ENCODE measurements at regions not wholly inside any gene's neighbourhood (a gene's known extent, or its start where the extent isn't known, plus 50 kb on each side); places are given as distances from the start of the nearest gene placed in this dataset.

GRCh38 chr17:33615861-33616260 is 322.8 kb upstream of the ASIC2 start:
- H3K4me3 ChIP-seq (ENCODE audit: low read depth, low read length), result no peak overlapping the region
- no peak for TF ChIP-seq CTCF (IDR thresholded peaks at IDR 0.05; ENCODE audit: insufficient read depth, low read depth, low read length, missing control alignments)
- DNase-seq (ENCODE audit: low read depth), result no peak

GRCh38 chr17:33623841-33624240 is 330.7 kb upstream of the ASIC2 start:
- no peak overlapping the region for H3K4me3 ChIP-seq (ENCODE audit: low read depth, low read length)
- DNase-seq (ENCODE audit: low read depth), result no peak
- TF ChIP-seq CTCF (IDR thresholded peaks at IDR 0.05; ENCODE audit: insufficient read depth, low read depth, low read length, missing control alignments), result no peak

GRCh38 chr17:33628500-33629346 is 335.6 kb upstream of the ASIC2 start:
- H3K4me3 ChIP-seq (ENCODE audit: low read depth, low read length), result no peak overlapping the region
- no peak for DNase-seq (ENCODE audit: low read depth)
- TF ChIP-seq CTCF (IDR thresholded peaks at IDR 0.05; ENCODE audit: insufficient read depth, low read depth, low read length, missing control alignments), result no peak

- TF ChIP-seq CTCF (IDR thresholded peaks at IDR 0.05; ENCODE audit: insufficient read depth, low read depth, low read length, missing control alignments), result no peak
- no peak overlapping the region for H3K4me3 ChIP-seq (ENCODE audit: low read depth, low read length)
- DNase-seq (ENCODE audit: low read depth), result no peak
Measured at GRCh38 chr17:33633446-33633845, 340.4 kb upstream of the ASIC2 start.

- H3K4me3 ChIP-seq (ENCODE audit: low read depth, low read length), result no peak overlapping the region
- no peak for TF ChIP-seq CTCF (IDR thresholded peaks at IDR 0.05; ENCODE audit: insufficient read depth, low read depth, low read length, missing control alignments)
- no peak for DNase-seq (ENCODE audit: low read depth)
Measured at GRCh38 chr17:33637534-33637933, 344.4 kb upstream of the ASIC2 start.

- DNase-seq (ENCODE audit: low read depth), result no peak
- TF ChIP-seq CTCF (IDR thresholded peaks at IDR 0.05; ENCODE audit: insufficient read depth, low read depth, low read length, missing control alignments), result no peak
- no peak overlapping the region for H3K4me3 ChIP-seq (ENCODE audit: low read depth, low read length)
Measured at GRCh38 chr17:33639103-33639880, 346.2 kb upstream of the ASIC2 start.

Data from GM12865 (cell line).